ENCODE measurements at regions not wholly inside any gene's neighbourhood (a gene's known extent, or its start where the extent isn't known, plus 50 kb on each side); places are given as distances from the start of the nearest gene placed in this dataset.

- no peak for TF ChIP-seq MAX (IDR thresholded peaks at IDR 0.05)
- no peak for TF ChIP-seq ASH2L (IDR thresholded peaks at IDR 0.05; ENCODE audit: low read length)
- TF ChIP-seq CTBP2 (IDR thresholded peaks at IDR 0.05; ENCODE audit: borderline replicate concordance, insufficient read depth, insufficient read length, low read length) = no peak
- TF ChIP-seq ATF2 (IDR thresholded peaks at IDR 0.05; ENCODE audit: low read length) = no peak
Observed at GRCh38 chr3:72034986-72035385, 250.0 kb upstream of the PROK2 start (continued).

Measured in H1 (cell line).